ENCODE measurements at regions not wholly inside any gene's neighbourhood (a gene's known extent, or its start where the extent isn't known, plus 50 kb on each side); places are given as distances from the start of the nearest gene placed in this dataset.

DNA sequence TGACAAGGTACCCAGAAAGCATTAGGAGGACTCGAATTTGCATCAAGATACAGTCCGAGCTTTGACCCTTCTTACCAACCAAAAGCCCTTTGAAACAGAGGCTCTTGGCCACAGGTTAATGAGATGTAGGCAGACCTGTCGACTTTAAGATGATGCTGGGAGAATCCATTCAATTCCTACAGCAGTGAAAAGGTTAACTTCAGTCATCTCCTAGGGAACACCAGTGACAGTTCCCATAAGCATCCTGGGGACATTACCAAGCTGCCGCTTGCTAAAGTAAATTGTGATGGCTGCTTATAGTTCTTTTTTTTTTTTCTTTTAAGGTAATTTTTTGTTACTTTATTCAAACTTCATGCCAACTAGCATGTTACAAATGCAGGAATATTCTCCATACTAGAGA is 379.3 kb downstream of the SOX11 start:
- no peak for DNase-seq

DNA sequence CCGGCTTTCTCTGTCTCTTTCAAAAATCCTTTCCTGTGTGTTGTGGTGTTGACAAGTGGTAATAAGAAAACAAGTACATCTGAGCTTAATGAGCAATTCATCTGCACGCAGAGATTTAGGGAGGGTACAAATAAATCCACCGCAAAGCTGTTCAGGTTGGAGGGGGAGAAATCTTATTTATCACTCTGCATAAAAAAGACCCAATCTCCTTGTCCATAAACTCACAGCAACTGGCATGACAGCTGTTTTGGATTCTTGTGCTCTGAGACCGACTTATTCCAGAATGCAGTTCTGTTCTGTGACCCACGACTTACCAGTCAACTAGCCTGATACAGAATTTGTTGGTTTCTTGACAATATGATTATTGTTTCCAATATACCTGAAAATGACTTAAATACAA is 380.1 kb downstream of the SOX11 start:
- DNase-seq: no peak

DNA sequence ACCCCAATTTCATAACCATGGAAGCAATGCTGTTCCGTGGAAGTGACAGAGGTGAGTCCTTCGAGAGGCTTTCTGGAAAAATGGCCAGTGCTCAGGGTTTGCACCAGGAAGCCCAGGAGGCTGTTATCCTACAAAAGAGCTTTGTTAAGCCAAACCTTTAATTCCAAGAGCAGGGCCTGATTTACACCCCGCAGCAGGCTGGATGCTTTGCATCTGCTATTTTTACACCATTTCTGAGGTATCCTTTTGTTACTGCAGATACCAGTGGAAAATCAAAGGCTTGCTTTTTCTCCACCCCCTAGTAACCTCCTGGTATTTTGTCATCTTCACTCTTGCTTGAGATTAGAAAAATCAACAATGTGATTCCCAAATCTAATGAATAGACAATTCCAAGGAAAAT is 380.6 kb downstream of the SOX11 start:
- DNase-seq: no peak

DNA sequence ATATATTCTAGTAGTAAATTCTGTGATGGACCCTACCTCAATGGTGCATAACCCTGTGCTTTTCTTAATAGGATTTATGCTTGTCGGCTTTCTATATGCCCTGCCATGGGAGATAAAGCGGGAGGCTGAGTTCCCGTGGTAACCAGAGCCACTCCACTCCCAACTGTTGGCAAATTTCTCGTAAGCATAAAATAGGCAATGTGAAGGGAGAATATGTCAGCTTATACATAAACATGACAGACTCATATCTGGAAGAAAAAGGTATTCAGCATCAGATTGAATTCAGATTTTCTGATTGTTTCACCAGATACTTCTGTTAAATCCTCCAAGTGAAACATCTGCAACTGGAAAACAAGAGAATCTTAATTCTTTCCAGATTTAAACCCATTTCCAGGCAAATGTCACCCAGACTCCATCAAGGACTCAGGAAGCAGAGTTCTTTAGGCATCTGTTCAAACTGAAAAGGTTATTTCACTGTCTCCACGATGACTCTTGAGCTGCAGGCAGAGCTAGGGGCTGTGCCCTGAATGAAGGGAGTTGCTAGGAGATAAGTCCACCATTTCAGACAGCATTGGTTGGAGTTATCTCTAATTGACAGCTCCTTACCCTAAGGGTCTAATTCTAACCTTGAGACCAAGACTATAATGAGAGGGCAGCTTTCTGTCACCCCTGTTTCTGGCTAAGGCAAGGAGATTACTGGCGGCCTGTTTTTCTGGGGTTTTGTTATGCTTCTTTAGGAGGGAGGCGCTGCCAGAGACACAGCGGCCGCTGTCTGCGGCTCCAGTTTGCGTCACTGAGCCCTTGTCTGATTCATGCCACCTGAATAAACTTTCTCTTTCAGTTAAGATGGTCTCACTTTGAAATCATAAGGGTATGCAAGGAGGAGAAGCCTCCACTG is 381.3 kb downstream of the SOX11 start:
- DNase-seq: peak in 1 of 2 experiments; percentile 16

DNA sequence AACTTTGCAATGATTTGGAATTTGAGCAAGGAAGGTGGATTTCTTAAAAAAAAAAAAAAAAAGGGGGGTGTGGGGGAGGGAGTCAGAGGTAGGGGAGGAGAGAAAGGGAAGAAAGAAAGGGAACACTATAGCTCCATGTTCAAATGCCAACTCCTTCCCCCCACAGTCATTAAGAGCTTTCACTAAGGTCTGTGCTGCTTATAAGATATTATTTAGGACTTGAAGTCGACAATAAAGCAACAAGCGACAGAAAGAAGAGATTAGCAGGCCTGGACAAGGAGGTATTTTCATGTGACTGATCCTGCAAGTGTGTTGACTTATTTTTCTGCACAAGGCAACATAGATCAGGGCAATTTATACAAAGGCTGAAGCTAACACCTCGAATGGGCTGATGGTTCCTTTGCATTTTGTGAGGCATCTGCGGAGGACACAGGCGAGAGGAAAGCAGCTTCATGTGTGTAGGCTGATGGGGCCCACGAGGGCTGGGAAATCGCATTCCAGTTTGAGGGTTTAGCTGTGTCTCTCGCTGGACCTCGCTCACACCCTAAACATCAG is 382.0 kb downstream of the SOX11 start:
- DNase-seq: no peak

DNA sequence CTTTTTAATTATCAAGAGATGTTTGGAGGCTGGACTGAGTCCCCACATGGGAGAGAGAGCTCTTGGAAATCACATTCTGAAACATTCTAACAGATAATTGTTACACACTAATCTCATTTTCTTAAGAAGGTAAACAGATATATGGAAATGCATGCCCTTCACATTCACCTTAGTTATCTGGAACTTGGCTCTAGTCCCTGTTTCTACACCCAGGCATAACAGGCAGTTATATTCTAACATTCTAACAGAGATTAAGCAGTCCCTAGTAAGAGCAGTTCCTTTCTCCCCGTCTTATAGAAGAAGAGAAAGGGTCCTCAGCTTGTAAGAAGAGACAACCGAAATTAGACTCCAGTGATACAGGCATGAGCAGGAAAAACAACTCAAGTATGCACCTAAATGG is 385.4 kb downstream of the SOX11 start:
- no peak for DNase-seq

DNA sequence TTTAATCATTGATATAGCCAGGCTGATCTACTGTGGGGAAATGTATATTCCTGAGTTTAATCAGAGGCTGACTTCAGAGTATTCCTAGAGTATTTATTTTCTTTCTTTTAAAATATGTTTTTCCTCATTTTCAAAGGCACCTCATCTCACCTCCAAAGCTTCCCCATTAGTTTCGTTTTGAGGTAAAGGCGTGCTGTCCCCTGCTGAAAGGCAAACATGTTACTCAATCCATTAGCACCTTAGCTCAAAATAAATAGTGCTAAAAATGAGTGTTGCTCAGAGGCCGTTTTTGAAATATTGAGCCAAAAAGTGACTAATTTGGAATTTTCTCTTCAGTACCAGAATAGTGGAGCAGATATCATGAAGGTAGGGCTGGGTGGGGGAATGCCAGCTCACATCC is 386.2 kb downstream of the SOX11 start:
- no peak for DNase-seq

DNA sequence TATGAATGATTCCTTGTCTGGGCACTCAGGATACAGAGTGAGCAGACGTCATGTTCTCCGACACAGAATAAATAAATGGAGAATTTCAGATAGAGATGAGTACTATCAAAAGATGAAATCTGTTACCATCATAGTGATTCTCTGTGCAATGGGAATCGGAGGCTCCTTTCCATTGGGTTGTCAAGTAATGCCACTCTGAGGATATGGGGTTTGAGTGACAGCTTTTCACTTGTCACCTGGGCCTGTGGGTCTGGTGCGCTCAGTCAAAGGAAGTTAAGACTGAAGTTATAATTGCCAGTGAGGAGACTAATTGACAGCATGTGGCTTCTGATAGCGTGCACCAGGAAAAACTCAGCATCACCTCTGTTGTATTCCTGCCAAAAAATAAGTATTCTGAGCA is 387.2 kb downstream of the SOX11 start:
- no peak for DNase-seq

DNA sequence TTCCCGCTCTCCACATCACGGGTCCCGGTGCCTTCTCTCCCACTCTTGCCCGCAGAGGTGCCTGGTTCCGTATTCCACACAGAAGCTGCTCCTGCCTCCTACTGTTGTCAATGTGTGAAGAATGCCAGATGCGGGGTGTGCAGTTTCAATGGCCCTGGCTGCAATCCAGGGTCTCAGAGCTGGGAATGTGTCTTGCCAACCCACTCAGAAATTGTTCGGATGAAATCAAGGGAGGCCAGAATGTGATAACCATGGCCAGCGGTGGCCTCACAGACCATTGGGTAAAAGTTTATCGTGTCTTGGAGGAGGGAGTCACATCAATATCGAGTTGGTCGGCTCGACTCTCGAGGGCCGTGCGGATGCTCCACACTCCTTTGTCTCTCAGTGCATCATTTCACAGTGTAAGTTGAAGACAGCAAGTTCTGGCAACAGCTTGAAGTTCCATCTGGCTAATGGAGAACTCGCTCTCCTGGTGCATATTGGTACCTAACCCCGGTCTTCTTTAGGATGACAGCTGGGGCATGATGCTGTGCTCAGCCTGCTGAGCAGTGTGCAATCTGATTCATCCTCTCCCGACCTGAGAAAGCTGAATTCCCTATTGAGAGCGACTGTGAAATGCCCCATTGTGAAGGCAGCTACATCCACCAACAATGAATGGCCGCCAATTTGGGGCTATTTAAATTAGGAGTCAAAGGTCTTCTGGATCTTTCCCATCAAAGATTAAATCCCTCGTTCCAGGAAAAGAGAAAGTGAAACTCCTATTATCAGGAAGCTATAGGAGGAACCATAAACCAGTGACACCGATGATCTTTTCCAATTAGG is 389.0 kb downstream of the SOX11 start:
- DNase-seq: peak; percentile 33 to 73

DNA sequence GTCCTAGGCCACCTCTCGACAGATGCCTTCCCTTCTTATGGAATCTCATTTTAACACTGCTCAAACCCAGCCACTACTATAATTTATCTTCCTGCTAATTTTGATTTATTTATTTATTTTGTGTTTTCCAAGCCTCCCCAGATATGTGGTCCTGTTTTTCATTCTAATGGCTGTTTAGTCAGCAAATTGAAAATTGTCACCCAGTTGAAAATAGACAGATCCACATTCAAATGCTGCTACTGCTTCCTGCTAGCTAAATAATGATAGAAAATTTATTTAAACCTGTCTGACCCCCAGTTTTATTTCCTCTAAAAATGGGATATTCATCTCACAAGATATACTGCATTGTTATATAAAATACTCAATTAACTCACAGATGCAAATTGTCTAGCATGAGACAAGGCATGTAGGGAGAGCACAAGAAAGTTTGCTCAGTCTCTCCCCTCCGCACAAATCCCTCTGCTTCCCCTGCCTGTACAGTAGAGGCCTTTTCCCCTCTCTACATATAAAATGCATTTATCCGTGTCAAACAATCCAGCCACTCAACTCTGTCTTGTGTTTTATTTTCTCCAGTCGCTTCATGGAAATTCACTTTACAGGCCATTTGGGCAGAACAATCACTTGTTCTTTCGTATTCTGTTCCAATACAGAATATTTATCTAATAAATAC is 389.9 kb downstream of the SOX11 start:
- no peak for DNase-seq

DNA sequence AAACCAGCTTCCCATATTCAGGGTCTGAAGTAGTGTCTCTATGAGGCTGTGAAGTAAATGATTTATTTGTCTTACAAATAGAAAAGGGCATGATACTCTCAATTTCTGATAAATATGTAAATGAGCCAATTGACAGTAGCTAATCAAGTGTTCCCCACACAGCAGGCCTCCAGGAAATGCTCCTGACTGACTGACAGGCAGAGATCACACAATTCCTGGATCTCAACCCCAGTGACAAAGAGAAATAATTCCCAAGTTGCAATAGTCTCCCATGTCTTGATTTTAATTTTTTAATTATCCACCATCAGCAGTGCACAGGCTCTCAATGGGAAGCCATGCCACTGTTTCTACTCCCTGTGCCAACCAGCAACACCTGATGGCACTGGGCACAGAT is 390.4 kb downstream of the SOX11 start:
- no peak for DNase-seq

DNA sequence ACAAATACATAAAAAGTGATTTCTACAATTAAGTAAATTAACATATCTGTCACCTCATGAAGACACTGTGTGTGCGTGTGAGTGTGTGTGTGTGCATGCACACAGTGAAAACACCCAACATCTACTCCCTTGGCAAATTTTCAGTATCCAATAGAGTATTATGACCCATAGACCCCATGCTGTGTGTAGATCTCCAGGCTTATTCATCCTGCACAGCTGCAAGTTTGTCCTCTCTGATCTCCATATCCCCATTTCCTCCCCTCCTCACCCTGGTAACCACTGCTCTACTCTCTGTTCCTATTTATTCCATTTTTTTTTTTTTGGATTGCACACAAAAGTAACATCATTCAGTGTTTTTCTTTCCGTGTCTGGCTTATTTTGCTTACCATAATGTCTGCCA is 391.0 kb downstream of the SOX11 start:
- no peak for DNase-seq

DNA sequence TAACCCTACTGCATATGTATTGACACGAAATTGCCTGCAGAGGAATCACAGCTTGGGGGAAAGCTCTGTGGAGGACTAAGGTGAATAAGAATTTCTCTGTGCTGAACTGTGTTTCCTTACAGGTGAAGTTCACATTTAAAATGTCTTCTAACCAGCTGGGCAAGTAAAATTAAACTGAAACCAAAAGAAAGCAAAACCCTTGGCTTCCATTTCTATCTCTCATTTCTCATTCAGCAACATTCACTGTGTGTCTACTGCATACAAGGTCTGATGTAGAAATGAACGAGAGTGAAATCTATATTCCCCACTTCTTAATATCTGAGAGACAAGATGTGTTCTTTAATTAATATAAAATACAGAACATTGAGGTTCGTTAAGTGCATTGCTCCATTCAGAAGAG is 397.3 kb downstream of the SOX11 start:
- DNase-seq: no peak

DNA sequence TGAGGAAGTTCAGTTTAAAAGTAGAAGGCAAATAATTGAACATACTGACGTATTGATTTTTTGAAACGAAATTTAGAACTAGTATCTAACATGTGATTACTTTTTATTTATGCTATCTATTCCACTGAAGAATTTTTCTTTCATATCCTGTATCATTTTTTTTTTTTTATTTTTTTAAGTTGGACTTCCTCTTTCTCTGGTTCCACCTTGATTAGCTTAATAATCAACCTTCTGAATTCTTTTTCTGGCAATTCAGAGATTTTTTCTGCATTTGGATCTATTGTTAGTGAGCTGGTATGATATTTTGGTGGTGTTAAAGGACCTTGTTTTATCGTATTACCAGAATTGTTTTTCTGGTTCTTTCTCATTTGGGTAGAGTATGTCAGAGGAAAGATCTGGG is 411.2 kb downstream of the SOX11 start:
- DNase-seq: no peak

DNA sequence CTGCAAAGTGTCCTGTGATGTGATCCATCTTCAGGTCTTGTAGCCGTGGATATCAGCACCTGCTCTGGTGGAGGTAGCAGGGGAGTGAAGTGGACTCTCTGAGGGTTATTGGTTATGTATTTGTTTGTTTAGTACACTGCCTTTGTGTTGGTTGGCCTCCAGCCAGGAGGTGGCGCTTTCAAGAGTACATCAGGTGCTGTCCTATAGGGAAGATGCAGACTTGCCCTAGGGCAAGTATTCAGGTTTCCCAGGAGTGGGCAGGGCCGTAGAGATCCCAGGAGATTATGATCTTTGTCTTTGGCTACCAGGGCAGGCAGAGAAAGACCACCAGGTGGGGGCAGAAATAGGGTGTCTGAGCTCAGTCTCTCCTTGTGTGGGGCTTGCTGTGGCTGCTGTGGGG is 411.8 kb downstream of the SOX11 start:
- DNase-seq: no peak

DNA sequence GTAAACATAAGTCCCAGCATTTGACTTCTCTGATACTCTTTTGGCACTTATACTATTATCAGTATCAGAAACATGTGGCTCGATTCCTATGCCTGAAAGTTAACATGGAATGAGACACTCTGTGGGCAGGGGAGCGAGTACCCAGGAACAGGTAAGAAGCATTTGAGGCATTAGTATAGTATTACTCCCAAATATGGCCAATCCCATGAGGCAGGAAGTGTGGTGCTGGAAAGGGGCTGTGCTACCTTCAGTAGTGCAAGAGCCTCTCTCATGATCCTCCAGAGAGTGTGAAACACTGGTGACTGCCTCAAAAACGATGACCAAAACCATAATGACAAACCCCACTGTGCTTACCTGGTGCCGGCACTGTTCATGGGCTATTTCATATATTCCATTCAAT is 415.1 kb downstream of the SOX11 start:
- no peak for DNase-seq

DNA sequence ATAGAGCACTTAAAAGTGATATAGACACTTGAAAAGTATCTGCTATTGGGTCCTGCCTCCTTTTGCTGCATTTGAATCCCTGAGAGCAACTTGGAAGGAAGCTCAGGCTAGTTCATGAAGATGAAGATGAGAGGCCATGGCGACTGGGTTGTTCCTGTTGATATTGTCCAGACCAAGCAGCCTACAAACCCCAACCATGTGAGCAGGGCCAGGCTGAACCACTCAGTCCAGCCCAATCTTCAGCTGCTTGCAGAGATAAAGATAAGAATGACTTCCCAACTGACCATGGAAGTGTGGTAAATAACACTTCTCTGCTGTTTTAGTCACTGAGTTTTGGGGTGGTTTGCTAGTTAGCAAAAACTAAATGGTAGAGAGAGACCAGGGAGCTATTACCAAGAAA is 417.6 kb downstream of the SOX11 start:
- DNase-seq: no peak

DNA sequence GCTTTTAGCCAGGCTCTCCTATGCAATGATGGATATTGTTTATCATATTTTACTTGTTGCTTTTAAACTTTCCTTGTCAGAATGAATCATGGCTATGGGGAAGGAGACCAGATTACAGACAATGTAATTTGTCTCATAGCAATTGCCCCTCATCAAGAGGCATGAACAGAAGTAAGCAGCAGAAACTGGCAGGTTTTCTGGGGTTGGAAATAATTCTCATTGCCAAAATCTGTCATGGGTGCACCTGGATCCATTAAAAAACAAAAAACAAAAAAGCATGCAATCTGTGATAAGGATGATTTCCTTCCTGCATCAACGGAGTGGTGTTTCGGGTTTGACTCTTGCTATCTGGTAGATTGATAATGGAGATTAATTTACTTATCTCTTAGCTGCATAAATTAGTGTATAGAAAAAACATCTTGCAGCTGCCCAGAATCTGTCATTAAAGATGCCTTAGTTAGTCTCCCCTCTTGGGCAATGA is 419.6 kb downstream of the SOX11 start:
- DNase-seq: no peak

DNA sequence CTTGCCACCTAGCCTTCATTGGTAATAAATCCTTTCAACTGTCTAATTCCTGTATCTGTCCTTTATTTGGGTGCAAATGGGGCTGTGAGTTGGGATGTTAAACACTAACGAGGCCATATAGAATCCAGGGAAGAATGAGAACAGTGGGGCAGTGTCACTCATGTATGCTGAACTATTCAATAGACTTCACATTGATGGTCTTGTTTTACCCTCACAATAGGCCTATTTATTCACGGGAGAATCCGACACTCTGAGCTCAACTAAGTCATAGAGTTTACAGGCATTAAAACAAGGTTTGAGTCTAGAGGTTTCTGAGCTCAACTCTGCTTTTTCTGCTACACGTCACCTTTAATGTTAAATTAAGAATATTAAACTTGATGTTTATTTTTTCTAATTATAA is 421.6 kb downstream of the SOX11 start:
- DNase-seq: no peak

DNA sequence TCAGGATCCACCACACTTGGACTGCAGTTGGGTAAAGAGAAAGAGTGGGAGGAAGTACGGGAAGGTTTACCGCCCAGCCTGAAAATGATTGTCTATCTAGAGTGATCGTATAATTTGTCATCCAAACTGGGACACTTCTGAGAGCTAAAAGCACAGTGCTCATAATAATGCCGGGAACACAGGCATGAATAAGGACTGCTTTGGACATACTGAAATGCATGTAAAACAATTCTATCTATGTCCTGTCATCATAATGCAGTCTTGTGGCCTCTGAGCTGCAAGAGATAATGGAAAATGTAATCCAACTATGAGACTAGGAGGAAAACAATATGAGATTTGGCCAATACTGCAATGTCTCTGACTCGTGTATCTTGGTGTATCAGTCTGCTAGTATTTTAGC is 435.5 kb downstream of the SOX11 start:
- no peak for DNase-seq

DNA sequence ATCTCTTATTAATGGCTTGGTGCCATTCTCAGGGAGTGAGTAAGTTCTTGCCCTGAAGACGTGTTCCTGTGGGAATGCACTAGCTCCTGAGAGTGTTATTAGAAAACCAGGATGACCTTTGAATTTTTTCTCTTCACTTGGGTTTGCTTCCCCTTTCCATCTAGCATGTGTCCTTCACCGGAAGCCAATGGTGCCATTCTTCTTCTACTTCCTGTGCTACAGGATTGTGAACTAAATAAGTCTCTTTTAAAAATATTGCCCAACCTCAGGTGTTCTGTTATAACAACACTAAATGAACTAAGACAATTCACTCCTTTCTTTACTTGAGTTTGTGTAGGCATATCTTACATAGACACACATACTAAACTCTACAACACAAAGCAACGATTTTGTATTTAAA is 447.0 kb downstream of the SOX11 start:
- no peak for DNase-seq

DNA sequence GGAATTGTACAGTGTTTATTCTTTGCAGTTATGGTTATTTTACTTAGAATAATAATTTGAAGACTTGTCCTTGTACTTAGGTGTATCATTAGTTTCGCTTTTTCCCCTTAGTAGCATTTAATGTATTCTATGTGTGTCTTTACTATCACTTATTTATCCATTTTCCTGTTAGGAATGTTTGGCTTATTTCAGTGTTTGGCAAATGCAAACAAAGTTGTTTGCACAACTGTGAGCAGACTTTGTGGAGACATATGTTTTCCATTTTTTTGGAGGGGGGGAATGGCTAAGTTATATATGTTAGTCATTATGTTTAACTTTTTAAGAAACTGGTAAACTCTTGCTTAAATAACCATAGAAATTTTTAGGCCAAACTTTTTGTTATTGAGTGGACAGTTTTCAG is 447.7 kb downstream of the SOX11 start:
- DNase-seq: no peak

DNA sequence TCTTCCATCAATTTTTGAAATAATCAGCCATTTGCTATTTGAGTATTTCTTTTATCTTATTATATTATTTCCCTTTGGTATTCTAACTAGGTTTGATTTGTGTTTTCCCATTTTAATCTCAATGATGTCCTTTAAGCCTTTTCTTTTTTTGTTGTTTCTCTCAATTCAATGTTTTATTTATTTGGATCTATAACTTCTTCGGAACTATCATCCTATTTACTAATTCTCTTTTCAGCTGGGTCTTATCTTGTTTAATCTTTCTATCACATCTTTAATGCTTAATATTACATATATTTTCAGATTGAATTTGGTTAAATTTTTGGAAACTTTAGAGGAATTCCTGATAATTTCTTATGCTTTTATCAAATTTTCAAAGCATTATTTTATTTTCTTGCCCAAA is 448.3 kb downstream of the SOX11 start:
- DNase-seq: no peak
